Heart left ventricle (tissue), 13 donors: ENCODE measurements at regions not wholly inside any gene's neighbourhood (a gene's known extent, or its start where the extent isn't known, plus 50 kb on each side); places are given as distances from the start of the nearest gene placed in this dataset.

Experiments
- POLR2A ChIP-seq, 2 donors: fragments of 450-650 bp; IDR thresholded peaks; one replicate each; pipeline ENCODE4 v1.6.1; 2017; ENCODE audit warnings: antibody characterized with exemption in 2 of 2, mild to moderate bottlenecking in 2 of 2, moderate library complexity in 2 of 2
- TF ChIP-seq, protein P1 (sequence below), 12 donors: fragments of 200-600 bp; sonication (generic) in 4 of 12; IDR thresholded peaks; one replicate each; pipeline versions ENCODE4 v1.5.0 to v1.8.0; 2018 to 2022; ENCODE audit warnings: antibody characterized with exemption in 12 of 12, mild to moderate bottlenecking in 5 of 12
- donor health status: ischemic (EF 13 %, LVEDD 7.1; RV severe dilation, severe dysfunction).
- donor health status: DM: no; HTN: yes; CAD: no.
- donor health status: DM: no; HTN: no; CAD: no.
- donor health status: ischemic (EF 25% LVEDD 6.9; RV normal size, moderate dysfunction).
- donor health status: ischemic (EF 25% LVEDD 5.7; RV mildly dilated, moderate dysfunction).
- donor health status: ischemic (EF 35%, LVEDD 5.7; RV mildly dilated, moderate dysfunction).
- donor health status: nonischemic (EF 11% LVEDD 7.7; RV severe dilation, severe dysfunction).
- donor health status: DM: yes; HTN: yes; CAD: no.
- donor health status: PGD.
- donor health status: ischemic (EF 29% LVEDD 5.4; RV normal size, mild dysfunction).
- donor health status: nonischemic (EF 23%, LVEDD 6.1; RV moderate dilation, normal function).

DNA sequence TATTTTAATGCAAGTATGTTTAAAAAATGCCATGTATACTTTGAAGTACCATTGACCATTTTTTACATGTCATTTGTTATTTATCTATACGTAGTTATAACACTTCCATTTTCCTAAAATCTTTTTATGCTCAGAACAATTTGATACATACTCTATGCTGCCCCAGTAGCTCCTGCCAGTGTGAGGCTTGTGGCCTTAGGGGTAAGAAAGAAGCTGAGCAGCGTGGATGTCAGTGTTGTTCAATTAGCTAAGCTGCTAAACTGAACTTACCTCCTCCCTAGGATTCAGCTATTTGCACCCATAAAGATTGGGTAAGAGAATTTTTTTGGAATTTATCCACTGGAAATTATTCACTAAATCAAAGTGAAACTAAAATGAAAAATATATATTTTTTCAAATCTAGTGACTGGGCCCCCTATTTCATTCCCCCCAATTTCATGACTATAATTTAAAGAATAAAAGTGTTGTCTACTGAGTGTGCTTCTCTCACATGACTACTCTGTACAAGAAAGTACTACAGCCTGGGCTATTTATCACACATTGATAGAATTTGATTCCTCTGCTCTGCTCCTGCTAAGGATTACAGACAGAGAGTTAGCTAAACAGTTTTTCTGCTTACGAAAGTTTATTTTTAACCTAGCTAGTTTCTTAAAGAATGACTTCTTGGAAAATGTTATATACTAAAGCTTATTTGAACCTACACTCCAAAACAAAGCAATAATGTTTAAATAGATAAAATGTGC lies 1030.3 kb upstream of the ADGRL4 start:
- TF ChIP-seq POLR2A (IDR thresholded peaks at IDR 0.05) = no peak
- TF ChIP-seq, protein P1, sequence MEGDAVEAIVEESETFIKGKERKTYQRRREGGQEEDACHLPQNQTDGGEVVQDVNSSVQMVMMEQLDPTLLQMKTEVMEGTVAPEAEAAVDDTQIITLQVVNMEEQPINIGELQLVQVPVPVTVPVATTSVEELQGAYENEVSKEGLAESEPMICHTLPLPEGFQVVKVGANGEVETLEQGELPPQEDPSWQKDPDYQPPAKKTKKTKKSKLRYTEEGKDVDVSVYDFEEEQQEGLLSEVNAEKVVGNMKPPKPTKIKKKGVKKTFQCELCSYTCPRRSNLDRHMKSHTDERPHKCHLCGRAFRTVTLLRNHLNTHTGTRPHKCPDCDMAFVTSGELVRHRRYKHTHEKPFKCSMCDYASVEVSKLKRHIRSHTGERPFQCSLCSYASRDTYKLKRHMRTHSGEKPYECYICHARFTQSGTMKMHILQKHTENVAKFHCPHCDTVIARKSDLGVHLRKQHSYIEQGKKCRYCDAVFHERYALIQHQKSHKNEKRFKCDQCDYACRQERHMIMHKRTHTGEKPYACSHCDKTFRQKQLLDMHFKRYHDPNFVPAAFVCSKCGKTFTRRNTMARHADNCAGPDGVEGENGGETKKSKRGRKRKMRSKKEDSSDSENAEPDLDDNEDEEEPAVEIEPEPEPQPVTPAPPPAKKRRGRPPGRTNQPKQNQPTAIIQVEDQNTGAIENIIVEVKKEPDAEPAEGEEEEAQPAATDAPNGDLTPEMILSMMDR (IDR thresholded peaks at IDR 0.05) = no peak
